Kidney capillary endothelial cell (primary cell): ENCODE measurements at regions not wholly inside any gene's neighbourhood (a gene's known extent, or its start where the extent isn't known, plus 50 kb on each side); places are given as distances from the start of the nearest gene placed in this dataset.
"Not testable (repeated sequence)": the region's sequence is repeated elsewhere in the genome, so short reads cannot be mapped to it uniquely, and the experiment has no call there.

ENCODE experiments used
- DNase-seq: peaks from one replicate; pipeline ENCODE4 v3.0.0-alpha.2; 2018; ENCODE audit warnings: low spot score

DNA sequence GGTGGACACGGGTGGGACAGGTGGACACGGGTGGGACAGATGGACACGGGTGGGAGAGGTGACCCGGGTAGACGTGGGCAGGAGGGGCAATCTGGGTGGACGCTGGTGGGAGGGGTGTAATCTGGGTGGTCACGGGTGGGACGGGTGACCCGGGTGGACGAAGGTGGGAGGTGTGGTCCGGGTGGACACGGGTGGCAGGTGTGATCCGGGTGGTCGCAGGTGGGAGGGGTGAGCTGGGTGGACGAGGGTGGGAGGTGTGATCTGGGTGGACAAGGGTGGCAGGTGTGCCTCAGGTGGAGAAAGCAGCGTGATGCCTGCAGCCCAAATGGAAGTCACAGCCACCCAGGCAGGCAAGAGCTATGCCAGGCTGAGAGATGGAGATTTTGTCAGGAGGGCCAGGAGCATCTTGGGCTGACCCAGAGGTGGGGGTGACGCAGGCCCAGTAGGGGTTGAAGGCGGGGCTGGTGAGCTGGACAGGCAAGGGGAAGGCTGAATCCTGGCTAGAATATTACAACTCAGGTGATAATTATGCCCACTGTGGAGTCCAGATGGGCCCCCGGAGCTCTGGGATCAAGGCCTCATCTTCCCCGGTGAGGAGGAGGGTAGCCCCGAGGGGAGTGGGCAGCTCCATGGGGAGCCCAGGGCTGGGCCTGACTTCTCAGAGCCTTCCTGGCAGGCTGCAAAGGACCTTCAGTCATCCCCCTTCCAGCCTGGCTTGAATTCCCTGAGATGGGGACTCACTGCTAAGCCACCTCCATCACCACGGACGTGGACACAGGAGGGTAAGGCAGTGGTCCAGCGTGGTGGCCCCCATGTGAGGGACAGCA, 100.0 kb downstream of the ADRA2C start:
- no peak for DNase-seq

DNA sequence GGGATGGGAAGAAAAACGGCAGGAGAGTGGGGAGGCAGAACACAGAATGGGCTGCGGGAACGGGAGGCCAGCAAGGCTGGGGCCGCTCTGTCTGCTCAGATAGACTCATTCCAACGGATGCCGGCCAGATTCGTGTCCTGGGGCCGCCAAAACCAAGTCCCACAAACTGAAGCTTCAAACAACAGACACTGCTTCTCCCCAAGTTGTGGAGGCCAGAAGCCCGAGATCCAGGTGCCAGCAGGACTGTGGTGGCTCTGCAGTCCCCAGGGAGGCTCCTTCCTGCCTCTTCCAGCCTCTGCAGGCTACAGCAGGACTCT, 100.6 kb downstream of the ADRA2C start:
- no peak for DNase-seq

DNA sequence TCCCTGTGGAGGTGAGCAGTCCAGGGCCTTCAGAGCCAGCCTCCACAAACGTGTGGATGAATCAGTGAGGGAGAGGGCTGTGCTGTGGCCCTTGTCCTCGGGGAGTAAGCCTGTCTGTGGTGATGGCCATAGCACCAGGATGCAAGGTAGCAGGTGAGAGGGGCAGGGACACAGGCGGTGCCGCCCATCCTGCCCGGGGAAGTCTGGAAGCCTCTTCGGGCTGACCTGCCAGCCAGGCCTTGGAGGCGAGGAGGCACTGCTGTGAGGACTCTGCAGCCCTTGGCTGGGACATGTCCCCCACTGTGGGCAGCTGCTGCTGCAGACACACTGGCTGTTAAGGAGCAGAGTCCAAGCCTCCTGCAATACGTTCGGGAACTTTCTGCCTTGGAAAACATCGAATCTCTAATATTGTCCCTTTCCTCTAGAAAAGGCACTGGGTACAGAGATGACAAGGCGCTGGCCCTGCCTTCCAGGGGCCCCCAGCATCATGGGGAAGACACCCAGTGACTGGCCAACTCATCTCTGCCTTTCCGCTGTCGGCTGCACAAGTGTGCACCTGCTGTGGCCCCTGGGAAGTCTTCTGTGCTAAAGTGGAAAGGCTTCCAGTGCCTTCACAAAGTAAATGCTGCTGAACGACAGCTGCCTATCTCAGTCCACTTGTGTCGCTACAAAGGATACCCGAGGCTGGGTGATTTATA, 101.4 kb downstream of the ADRA2C start:
- no peak for DNase-seq

DNA sequence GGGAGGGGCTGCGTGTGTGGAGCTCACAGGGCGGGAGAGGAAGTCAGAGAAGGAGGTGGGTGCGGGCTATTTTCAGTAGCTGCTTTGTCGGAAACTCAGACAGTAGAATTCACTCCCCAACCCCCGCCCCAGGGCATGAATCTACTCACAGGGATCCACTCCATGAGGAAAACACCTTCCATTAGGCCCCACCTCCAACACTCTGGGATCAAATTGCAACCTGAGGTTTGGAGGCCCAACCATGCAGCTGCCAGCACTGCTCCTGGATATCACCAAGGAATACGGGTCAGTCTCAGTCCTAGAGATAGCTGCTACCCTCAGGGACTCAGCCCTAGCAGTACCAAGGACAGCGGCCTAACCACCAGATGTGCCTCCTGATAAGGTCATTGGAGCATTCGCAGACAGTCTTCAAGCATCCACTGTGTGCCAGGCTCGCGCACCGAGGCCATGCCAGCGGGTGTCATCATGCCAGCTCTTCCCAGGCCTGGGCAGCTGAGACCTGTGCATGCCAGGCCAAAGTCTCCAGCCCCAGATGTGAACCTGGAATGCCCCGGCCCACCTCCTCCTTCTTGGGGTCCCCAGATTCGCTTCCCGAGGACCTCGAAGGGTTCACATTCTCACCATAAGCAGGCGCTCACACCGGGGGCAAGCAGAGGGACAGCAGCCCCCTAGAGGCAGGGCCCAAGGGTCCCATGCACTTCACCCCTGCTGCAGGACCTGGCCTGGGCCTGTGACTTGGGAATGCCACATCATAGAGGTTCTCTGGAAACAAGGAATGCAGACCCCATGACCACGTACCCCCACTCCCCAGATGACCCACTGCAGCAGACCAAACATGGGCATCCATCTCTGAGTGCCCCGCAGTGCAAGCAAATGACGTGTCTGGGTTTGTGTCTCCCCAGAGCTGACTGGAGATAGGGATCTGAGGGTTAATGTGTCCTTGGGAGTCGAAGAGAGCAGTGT, 102.3 kb downstream of the ADRA2C start:
- DNase-seq: no peak

DNA sequence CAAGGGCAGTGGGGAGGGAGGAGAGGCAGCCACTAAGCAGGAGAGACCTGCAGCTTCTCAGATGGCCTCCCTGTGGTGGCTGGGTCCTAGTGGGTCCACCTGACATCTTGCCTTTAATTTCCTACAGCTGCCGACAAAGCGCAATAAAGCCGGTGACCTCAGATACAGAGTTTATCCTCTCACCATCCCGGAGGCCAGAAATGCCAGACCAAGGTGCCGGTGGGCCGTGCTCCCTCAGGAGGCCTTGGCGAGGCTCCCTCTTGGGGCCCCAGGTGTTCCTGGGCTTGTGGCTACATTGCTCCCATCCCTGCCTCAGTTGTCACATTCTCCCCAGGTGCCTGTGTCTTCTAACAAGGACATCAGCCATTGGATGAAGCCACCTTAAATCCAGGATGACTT, 103.0 kb downstream of the ADRA2C start:
- DNase-seq: no peak

DNA sequence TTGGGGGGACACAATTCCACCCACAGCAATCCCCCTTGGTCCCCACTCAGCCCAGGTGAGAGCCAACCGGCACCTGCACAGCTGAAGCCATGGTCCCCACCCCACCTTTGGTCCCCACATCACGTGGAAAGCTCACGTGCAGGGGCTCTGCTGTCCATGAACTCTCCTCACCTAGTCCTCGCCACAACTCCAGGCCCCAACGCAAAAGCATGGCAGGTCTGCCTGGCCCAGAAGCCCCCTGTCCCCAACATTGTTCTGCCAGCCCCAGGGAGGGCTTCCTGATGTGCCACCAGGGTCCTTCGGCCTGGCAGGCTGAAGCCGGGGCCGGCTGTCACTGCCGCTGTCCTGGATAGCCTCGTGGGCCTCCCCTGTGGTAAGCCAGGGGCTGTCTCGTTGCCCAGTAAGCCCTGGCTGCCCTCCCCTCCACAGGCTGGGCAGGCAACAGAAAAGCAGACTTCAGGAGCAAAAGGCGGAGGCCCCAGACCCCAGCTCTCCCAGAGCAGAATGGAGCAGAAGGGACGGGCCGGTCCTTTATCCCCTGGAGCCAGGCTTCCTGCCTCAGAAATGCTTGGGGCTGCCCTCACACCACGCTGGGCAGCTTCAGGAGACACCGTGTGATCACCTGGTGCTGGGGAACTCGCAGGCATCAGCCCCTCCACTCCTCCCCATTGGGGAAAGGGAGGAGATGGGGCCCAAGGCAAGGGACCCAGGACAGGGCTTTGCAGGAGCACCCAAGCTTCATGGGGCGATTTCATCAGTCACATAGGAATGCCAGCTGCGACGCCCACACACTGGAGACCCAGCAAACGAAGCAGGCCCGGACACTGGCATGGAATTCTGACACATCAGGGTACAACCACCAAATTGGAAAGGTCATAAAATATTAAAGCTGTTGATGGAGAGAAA, 103.7 kb downstream of the ADRA2C start:
- no peak for DNase-seq

DNA sequence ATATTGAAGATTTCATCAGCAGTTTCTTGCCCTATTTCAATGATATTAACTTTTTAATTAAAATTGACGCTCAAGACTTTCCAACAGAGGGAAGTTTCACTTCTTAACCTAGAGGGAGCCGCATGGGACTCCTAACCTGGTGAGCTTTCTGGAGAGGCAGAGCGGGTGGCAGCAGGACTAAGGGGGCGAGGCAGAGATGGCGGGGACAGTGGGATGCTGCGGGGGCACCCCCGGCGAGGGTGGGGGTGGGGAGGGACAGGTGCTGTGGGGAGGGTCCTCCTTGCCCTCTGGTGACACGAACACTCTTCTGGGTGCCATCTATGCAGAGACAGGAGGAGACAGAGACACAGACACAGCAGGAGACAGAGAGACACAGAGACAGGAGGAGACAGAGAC, 104.4 kb downstream of the ADRA2C start:
- DNase-seq: no peak

DNA sequence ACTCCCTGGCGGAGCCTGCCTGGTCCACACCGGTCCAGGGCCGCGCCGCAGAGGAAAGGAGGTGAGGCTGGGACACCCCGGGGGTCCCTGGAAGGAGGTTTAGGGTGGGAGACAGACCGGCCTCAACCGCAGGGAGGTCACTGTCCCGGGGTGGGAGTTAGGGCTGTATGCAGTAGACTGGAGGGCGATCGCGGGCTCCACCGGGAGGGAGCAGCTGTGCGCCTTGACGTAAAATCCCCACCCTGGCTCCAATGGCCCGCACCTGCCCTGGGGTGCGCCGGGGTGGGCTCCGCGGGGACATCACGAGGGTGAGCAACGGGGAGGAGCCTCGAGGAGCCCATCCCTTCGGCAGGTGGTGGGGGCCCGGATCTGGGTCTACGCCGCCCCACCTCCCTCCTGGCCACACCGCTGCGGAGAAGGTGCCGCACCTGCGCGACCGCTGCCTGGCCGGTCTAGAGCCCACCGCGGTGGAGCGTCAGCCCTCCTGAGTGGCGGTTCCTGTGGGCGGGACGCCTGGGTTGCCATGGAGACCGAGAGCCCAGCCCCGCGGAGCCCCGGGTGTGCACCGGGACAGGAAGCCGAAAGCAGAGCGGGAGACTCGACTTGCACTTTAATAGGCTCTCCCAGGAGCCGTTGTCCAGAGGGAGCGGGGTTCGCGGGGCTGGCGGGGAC, 105.1 kb downstream of the ADRA2C start:
- no peak for DNase-seq

DNA sequence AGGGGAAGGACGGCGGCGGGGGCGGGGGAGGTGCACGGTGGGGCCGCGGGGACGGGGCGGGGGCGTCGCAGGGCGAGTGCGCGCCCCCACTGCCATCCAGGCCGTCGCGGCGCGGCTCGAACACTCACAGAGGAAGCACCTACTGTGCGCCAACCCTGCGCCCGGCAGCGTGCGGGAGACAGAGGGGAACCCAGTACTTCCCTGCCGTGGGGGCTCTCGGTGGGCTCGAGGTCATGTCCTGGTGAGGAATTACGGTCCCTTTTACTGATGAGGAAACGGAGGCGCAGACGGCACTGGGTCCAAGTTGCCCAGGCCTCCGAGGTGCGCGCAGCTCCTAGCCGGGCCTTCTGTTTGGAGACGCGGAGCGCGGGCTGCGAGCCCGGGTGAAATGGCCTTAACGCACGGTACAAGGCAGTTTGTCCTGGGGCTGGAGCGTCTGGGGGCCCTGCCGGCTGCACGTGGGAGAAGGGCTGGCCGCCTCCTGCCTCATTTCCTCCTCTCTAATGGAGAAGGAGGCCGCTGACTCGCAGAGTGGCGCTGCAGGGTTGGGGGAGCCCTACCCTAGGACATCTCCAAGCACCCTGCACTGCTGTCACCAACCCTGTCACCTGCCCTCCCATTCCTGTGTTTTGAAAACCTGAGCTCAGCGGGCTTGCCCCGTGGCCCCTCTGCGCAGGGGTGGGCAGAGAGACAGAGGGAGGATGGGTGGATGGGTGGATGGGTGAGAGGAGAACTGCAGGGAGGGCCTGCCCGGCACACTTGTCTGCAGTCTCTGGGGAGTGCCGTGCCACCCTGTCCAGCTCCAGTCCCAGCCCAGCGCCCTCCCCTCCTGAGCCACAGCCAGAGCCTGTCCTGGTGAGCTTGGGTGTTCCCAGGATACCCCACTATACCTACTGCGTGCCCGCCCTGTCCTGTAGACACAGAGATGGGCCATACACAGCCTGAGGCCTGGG, 106.0 kb downstream of the ADRA2C start:
- no peak for DNase-seq

DNA sequence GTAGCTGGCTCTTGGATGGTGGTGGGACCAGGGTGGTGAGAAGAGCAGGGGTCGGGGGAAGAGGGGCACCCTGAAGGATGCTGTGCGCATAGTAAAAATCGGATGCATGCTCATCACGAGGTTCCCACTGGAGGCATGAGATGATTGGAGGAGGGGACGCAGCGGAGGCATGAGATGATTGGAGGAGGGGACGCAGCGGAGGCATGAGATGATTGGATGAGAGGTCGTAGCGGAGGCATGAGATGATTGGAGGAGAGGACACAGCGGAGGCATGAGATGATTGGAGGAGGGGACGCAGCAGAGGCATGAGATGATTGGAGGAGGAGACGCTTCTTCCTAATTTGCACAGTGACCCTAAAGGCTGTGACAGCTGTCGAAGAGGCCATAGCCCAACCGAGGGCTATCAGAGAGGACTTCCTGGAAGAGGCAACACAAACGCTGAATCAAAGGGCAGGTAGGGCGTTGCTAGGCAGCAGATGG, 106.7 kb downstream of the ADRA2C start:
- DNase-seq: no peak

DNA sequence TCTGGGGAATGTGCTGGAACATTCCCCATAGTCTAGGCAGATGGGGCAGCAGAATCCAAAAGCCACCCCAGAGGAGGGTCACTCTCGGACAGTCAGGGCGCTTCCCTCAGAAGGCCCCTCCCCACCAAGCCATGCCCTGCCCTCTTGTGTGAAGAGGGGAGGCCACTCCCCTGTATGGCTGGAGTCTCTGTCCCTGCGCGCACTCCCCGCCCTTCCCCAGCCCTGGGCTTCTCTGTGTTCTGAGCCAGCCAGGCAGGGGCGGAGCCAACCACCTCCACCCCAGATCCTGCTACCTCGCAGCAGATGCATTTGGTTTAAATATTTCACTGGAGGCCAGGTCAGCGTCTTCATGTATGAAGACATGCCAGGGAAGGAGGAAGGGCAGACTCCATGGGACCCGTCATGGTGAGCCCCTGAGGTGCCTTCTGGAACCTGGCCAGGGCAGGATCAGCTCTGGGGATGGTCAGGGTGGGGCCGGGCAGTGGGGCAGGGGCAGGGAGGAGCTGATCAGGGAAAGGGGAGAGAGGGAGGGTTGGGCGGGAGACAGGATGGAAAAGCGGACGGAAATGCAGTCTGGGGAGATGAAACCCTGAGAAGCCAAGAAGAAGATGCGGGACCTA, 107.3 kb downstream of the ADRA2C start:
- no peak for DNase-seq

DNA sequence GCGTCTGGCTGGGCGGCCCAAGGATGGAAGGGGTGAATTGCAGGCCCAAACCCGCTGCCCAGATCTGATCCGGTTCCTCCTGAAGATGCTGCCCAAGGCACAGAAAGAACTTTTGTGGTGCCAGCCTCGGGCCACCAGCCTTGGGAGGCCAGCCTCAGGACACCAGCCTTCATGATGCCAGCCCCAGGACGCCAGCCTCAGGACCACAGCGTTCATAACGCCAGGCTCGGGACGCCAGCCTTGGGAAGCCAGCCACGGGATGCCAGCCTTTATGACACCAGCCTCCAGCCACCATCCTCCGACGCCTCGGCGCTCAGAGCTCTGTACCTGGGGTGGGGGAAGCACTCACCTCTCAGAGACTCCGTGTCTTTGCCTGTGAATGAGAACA, 107.8 kb downstream of the ADRA2C start:
- DNase-seq: no peak

DNA sequence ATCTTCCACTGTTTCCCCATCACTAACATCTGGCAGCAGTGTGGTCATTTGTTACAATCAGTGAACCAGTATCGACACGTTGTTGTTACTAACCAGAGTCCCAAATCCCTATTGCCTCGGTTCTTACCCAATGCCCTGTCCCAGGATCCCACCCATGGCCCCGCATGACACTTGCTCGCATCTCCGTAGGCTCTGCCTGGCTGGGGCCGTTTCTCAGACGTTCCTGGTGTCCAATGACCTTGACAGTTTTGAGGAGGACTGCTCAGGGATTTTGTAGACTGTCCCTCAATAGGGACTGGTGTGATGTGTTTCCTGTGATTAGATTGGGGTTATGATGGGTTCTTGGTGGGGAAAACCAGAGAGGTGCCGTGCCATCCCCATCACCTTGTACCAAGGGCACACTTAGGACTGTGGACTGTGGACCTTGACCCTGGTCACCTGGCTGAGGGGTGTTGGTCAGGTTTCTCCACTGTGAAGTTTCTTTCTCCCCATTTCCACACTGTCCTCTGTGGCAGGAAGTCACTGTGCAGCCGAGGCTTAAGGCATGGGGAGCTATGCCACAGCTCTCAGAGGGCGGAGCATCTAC, 108.4 kb downstream of the ADRA2C start:
- DNase-seq: no peak

DNA sequence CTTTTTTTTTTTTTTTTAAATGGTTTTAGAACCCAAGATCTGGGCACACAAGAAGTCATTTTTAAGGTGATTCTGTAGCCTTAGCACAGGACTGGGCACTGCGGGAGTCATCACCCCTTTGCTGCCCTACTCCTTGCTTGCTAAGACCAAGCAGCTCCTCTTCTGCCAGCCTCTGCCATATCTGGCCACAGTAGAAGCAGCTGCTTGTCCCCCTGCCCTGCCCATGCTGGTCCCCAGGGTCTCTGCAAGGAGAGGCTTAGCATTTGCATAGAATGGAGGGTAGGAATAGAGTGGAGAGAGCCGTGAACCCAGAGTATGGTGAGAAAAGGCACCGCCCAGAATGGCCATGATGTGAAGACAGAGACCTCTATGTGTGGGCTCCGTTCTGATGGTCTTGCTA, 109.3 kb downstream of the ADRA2C start:
- DNase-seq: no peak

DNA sequence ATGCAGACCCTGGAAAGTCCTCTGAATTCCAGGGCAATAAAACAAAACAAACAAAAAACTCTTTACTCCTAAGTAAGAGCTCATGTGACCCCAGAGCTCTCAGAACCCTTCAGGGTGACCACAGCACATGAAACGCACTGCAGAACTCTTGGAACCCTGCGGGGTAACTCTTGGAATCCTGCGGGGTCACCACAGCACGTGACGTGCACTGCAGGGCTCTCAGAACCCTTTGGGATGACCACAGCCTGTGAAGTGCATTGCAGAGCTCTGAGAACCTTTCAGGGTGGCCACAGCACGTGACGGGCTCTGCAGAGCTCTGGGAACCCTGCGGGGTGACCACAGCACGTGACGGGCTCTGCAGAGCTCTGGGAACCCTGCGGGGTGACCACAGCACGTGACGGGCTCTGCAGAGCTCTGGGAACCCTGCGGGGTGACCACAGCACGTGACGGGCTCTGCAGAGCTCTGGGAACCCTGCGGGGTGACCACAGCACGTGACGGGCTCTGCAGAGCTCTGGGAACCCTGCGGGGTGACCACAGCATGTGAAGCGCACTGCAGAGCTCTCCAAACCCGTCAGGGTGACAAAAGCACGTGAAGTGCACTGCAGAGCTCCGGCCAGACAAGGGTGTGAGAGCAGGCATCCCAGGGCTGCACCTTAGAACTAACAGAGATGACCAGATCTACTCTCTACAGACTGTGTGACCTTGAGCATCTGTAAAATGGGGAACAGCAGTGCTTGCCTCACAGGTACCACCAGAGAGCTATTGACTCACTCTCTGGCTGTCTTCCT, 110.1 kb downstream of the ADRA2C start:
- DNase-seq: not testable (repeated sequence)

DNA sequence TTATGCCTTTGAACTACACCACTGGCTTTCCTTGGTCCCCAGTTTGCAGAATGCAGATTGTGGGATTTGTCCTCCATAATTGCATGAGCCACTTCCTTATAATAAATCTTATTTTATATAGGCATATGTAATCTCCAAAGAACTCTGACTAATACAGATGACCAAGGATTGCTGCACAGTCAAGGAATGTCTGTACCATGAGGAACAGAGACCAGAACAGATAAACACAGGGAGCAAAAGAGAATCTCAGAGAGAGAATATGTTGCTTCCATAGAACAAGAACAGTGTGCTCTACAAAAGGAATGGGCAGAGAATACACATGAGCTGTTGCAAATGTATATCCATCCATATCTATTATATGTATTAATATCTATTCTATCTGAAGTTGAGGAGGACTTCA, 111.1 kb downstream of the ADRA2C start:
- DNase-seq: no peak

DNA sequence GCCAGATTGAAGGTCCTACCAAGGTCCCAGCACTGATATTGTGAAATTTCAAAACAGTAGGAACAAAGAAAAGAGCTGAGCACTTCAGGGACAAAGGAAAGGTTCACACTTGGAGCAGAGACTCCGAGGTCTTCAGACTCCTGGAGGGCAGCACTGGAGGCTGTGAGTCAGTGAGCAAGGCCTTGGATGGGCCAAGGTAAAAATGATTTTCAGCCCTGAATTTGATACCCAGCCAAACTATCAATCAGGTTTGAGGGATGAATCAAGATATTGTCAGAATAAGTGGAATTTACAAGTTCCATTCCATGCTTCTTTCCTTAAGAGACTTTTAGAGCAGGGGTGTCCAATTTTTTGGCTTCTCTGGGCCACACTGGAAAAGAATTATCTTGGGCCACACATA, 111.7 kb downstream of the ADRA2C start:
- no peak for DNase-seq

DNA sequence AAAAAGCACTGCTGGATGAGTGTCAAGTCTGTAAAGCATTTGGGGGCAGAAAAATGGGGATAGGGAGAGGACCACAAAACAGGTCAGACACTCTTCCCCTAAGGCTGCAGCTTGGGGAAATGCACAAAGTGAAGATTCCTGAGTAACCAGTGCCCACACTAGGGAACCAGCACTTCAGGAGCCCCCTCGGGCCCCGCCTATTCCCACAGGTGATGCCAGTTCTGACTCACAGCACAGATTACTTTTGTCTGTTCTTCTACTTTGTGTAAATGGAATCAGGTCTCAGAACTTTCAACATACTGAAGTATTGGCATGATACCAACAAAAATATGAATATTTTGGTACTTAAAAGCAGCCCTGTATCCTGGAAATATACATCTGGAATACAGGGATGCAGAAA, 112.5 kb downstream of the ADRA2C start:
- DNase-seq: no peak
